SK-N-SH (cell line): ENCODE measurements at regions not wholly inside any gene's neighbourhood (a gene's known extent, or its start where the extent isn't known, plus 50 kb on each side); places are given as distances from the start of the nearest gene placed in this dataset.

Experiments
- CTCF ChIA-PET: fragments of 300-600, 350-600 bp; formaldehyde crosslinking; extraction: SDS; loops from one replicate; lab custom pipeline; 2021; lab: Yijun Ruan, JAX
- POLR2A ChIA-PET: fragments of 350-600 bp; sonication (Branson Sonifier 250); formaldehyde crosslinking; extraction: SDS; loops from one replicate; lab custom pipeline; 2020; ENCODE audit warnings: antibody characterized with exemption, inconsistent platforms; lab: Yijun Ruan, JAX
- DNase-seq: peaks from one replicate; pipeline ENCODE4 v3.0.0; 2012
- H2AFZ ChIP-seq: fragments of 200-600 bp; sonication (generic); 2 replicates; pipeline ENCODE4 v1.8.1; 2016; ENCODE audit warnings: antibody characterized with exemption, mild to moderate bottlenecking, low read depth
- H3F3A ChIP-seq: fragments of 200-600 bp; sonication (generic); replicated peaks from 2 replicates; pipeline ENCODE3; 2016; ENCODE audit warnings: antibody characterized with exemption, mild to moderate bottlenecking; ENCODE audit not compliant: insufficient read depth
- H3K27ac ChIP-seq, 2 experiments: fragments of 200-500 bp in 1 of 2; fragments of 200-600 bp in 1 of 2; sonication (Bioruptor generic) in 1 of 2; sonication (generic), shearing (Covaris generic) in 1 of 2; 2 replicates each; pipeline versions ENCODE4 v1.5.1 to v1.6.1; 2014 to 2016; ENCODE audit warnings: low read depth in 2 of 2, inconsistent platforms in 1 of 2, low read length in 1 of 2, mild to moderate bottlenecking in 1 of 2, mixed read lengths in 1 of 2
- H3K27me3 ChIP-seq: fragments of 200-600 bp; sonication (generic), shearing (Covaris generic); 2 replicates; pipeline ENCODE4 v1.6.1; 2016; ENCODE audit warnings: mixed run types; ENCODE audit not compliant: insufficient read depth
- H3K36me3 ChIP-seq, 2 experiments: fragments of 200-500 bp in 1 of 2; fragments of 200-600 bp in 1 of 2; sonication (Bioruptor generic) in 1 of 2; sonication (generic) in 1 of 2; replicated peaks in 1 of 2; 2 replicates each; pipeline versions ENCODE3 to v1.5.1; 2014 to 2016; ENCODE audit warnings: low read length in 1 of 2, mild to moderate bottlenecking in 1 of 2; ENCODE audit not compliant: insufficient read depth in 2 of 2, control insufficient read depth in 1 of 2
- H3K4me1 ChIP-seq, 2 experiments: fragments of 200-500 bp in 1 of 2; fragments of 200-600 bp in 1 of 2; sonication (Bioruptor generic) in 1 of 2; sonication (generic), shearing (Covaris generic) in 1 of 2; 2 replicates each; pipeline versions ENCODE4 v1.5.1 to v1.6.1; 2014 to 2016; ENCODE audit warnings: low read depth in 1 of 2, low read length in 1 of 2, mixed run types in 1 of 2; ENCODE audit not compliant: insufficient read depth in 2 of 2, control insufficient read depth in 1 of 2
- H3K4me2 ChIP-seq: fragments of 200-600 bp; sonication (generic), shearing (Covaris generic); 2 replicates; pipeline ENCODE4 v1.6.1; 2017; ENCODE audit warnings: mixed run types
- H3K4me3 ChIP-seq, 2 experiments: fragments of 200-500 bp in 1 of 2; fragments of 200-600 bp in 1 of 2; sonication (Bioruptor generic) in 1 of 2; sonication (generic), shearing (Covaris generic) in 1 of 2; 2 replicates each; pipeline versions ENCODE4 v1.5.1 to v1.8.1; 2014 to 2016; ENCODE audit warnings: low read depth in 2 of 2, inconsistent platforms in 1 of 2, low read length in 1 of 2, mild to moderate bottlenecking in 1 of 2, mixed read lengths in 1 of 2, moderate library complexity in 1 of 2
- H3K79me2 ChIP-seq: fragments of 200-600 bp; sonication (generic); 2 replicates; pipeline ENCODE4 v1.8.1; 2017; ENCODE audit warnings: mild to moderate bottlenecking; ENCODE audit not compliant: insufficient read depth
- H3K9ac ChIP-seq: fragments of 200-600 bp; sonication (generic); 2 replicates; pipeline ENCODE4 v1.6.1; 2017; ENCODE audit warnings: mixed run types
- H3K9me2 ChIP-seq: fragments of 200-600 bp; sonication (generic); 2 replicates; pipeline ENCODE4 v1.6.1; 2017; ENCODE audit warnings: mixed run types
- H3K9me3 ChIP-seq: fragments of 200-600 bp; sonication (generic); 2 replicates; pipeline ENCODE4 v1.6.1; 2017; ENCODE audit warnings: mixed run types, mild to moderate bottlenecking, moderate library complexity
- H4K20me1 ChIP-seq: fragments of 200-600 bp; sonication (generic); 2 replicates; pipeline ENCODE4 v1.6.1; 2017; ENCODE audit warnings: mild to moderate bottlenecking, mixed run types; ENCODE audit not compliant: insufficient read depth
- CTCF ChIP-seq: fragments of 200-600 bp; sonication (generic); IDR thresholded peaks from 2 replicates; pipeline ENCODE4 v1.6.1; 2017; ENCODE audit warnings: antibody characterized with exemption, mild to moderate bottlenecking, moderate library complexity
- ELF1 ChIP-seq: IDR thresholded peaks from 2 replicates; pipeline ENCODE4 v1.4.0; 2012
- EZH2phosphoT487 ChIP-seq: fragments of 200-600 bp; sonication (generic); IDR thresholded peaks from 2 replicates; pipeline ENCODE4 v1.6.1; 2017; ENCODE audit warnings: low read depth, mixed run types, mild to moderate bottlenecking, antibody characterized with exemption, moderate library complexity, borderline replicate concordance
- FOSL2 ChIP-seq: IDR thresholded peaks from 2 replicates; pipeline ENCODE4 v1.4.0; 2012; ENCODE audit warnings: low read depth, mild to moderate bottlenecking, moderate library complexity, borderline replicate concordance
- GATA2 ChIP-seq: sonication (generic); formaldehyde crosslinking; IDR thresholded peaks from 2 replicates; pipeline ENCODE4 v1.5.0; 2020; ENCODE audit warnings: mild to moderate bottlenecking, missing genetic modification reagents
- MXI1 ChIP-seq: IDR thresholded peaks from 2 replicates; pipeline ENCODE4 v1.6.1; 2012; ENCODE audit warnings: mild to moderate bottlenecking, low read depth, low read length, improper control_type of control experiment
- RAD21 ChIP-seq: IDR thresholded peaks from 2 replicates; pipeline ENCODE4 v1.6.1; 2012; ENCODE audit warnings: mild to moderate bottlenecking, low read length
- RCOR1 ChIP-seq: fragments of 150-350 bp; IDR thresholded peaks from 2 replicates; pipeline ENCODE4 v1.6.1; 2017; ENCODE audit warnings: antibody characterized with exemption, low read length
- REST ChIP-seq: IDR thresholded peaks from 2 replicates; pipeline ENCODE4 v1.6.1; 2012; ENCODE audit warnings: mild to moderate bottlenecking, low read depth, low read length, moderate library complexity
- RFX5 ChIP-seq: IDR thresholded peaks from 2 replicates; pipeline ENCODE4 v1.6.1; 2012; ENCODE audit warnings: mild to moderate bottlenecking, improper control_type of control experiment, low read length
- TEAD4 ChIP-seq: IDR thresholded peaks from 2 replicates; pipeline ENCODE4 v1.4.0; 2012; ENCODE audit warnings: mild to moderate bottlenecking, borderline replicate concordance; ENCODE audit not compliant: insufficient read depth
- YY1 ChIP-seq: IDR thresholded peaks from 2 replicates; pipeline ENCODE4 v1.4.0; 2012; ENCODE audit warnings: low read depth, mild to moderate bottlenecking
- ZBTB33 ChIP-seq: IDR thresholded peaks from 2 replicates; pipeline ENCODE4 v1.4.0; 2012; ENCODE audit warnings: low read depth, borderline replicate concordance
- WGBS: methylation state at CpG from one replicate; pipeline ENCODE4 v1.1.6; 2017; ENCODE audit warnings: low lambda C conversion rate; 5-methylcytosine and 5-hydroxymethylcytosine counted together
- TF ChIP-seq, protein P1 (sequence below): fragments of 150-350 bp; IDR thresholded peaks from 2 replicates; pipeline ENCODE4 v1.6.1; 2017; ENCODE audit warnings: antibody characterized with exemption, low read length, low read depth, borderline replicate concordance
- TF ChIP-seq, protein P2 (sequence below): IDR thresholded peaks from 2 replicates; pipeline ENCODE4 v1.4.0; 2012; ENCODE audit warnings: low read depth
- TF ChIP-seq, protein P3 (sequence below): fragments of 150-350 bp; IDR thresholded peaks from 2 replicates; pipeline ENCODE4 v1.6.1; 2016; ENCODE audit warnings: mild to moderate bottlenecking, low read depth, low read length
- TF ChIP-seq, protein P4 (sequence below): IDR thresholded peaks from 2 replicates; pipeline ENCODE4; 2012

GRCh38 chr4:17045866-17046265, 147.4 kb upstream of the LDB2 start:
- no peak overlapping the region for H3K27ac ChIP-seq
- TF ChIP-seq MXI1 = no peak
- TF ChIP-seq RAD21 = no peak
- no peak for TF ChIP-seq EZH2phosphoT487
- TF ChIP-seq, protein P1, sequence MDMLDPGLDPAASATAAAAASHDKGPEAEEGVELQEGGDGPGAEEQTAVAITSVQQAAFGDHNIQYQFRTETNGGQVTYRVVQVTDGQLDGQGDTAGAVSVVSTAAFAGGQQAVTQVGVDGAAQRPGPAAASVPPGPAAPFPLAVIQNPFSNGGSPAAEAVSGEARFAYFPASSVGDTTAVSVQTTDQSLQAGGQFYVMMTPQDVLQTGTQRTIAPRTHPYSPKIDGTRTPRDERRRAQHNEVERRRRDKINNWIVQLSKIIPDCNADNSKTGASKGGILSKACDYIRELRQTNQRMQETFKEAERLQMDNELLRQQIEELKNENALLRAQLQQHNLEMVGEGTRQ = no peak
- TF ChIP-seq FOSL2 = no peak
- TF ChIP-seq, protein P2, sequence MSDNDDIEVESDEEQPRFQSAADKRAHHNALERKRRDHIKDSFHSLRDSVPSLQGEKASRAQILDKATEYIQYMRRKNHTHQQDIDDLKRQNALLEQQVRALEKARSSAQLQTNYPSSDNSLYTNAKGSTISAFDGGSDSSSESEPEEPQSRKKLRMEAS = no peak
- no peak for TF ChIP-seq GATA2 (CRISPR knock-in tag)
- no peak for TF ChIP-seq RCOR1
- TF ChIP-seq YY1 = no peak
- no peak for TF ChIP-seq ELF1
- TF ChIP-seq, protein P3, sequence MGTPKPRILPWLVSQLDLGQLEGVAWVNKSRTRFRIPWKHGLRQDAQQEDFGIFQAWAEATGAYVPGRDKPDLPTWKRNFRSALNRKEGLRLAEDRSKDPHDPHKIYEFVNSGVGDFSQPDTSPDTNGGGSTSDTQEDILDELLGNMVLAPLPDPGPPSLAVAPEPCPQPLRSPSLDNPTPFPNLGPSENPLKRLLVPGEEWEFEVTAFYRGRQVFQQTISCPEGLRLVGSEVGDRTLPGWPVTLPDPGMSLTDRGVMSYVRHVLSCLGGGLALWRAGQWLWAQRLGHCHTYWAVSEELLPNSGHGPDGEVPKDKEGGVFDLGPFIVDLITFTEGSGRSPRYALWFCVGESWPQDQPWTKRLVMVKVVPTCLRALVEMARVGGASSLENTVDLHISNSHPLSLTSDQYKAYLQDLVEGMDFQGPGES = no peak
- TF ChIP-seq, protein P4, sequence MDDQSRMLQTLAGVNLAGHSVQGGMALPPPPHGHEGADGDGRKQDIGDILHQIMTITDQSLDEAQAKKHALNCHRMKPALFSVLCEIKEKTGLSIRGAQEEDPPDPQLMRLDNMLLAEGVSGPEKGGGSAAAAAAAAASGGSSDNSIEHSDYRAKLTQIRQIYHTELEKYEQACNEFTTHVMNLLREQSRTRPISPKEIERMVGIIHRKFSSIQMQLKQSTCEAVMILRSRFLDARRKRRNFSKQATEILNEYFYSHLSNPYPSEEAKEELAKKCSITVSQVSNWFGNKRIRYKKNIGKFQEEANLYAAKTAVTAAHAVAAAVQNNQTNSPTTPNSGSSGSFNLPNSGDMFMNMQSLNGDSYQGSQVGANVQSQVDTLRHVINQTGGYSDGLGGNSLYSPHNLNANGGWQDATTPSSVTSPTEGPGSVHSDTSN = no peak
- TF ChIP-seq ZBTB33 = no peak
- no peak for TF ChIP-seq RFX5
- no peak for TF ChIP-seq TEAD4
- no peak for TF ChIP-seq CTCF
- no peak for TF ChIP-seq REST
- no peaks in the 10 kb centered on the region for H3K79me2 ChIP-seq
- H3K4me3 ChIP-seq = no peak overlapping the region
- H4K20me1 ChIP-seq = no peaks in the 10 kb centered on the region
- H3K4me2 ChIP-seq = no peak overlapping the region
- H3K4me1 ChIP-seq = no peaks in the 10 kb centered on the region
- H3K27me3 ChIP-seq = no peaks in the 10 kb centered on the region
- ChIA-PET POLR2A (no interaction called here), CTCF (no interaction called here)
- H3F3A ChIP-seq = no peaks in the 10 kb centered on the region
- no peak overlapping the region for H3K9ac ChIP-seq
- no peaks in the 10 kb centered on the region for H3K9me3 ChIP-seq
- 86% methylated on average over 7 of the region's 7 CpGs for WGBS
- no peaks in the 10 kb centered on the region for H3K36me3 ChIP-seq
- H2AFZ ChIP-seq = no peak overlapping the region
- no peaks in the 10 kb centered on the region for H3K9me2 ChIP-seq
- no peak for DNase-seq
